Fibroblast of the aortic adventitia (primary cell): ENCODE measurements at regions not wholly inside any gene's neighbourhood (a gene's known extent, or its start where the extent isn't known, plus 50 kb on each side); places are given as distances from the start of the nearest gene placed in this dataset.

Experiments used
- DNase-seq: peaks from one replicate; pipeline ENCODE4 v3.0.0-alpha.2; 2010; ENCODE audit warnings: low read depth
- H3K4me3 ChIP-seq: 2 replicates; pipeline ENCODE4 v1.5.1; 2011; ENCODE audit warnings: low read depth, mild to moderate bottlenecking, control low read depth, low read length, moderate library complexity
- CTCF ChIP-seq: IDR thresholded peaks from 2 replicates; pipeline ENCODE4 v1.5.1; 2011; ENCODE audit warnings: mild to moderate bottlenecking, low read length, control low read depth, inconsistent platforms; ENCODE audit not compliant: insufficient read depth

GRCh38 chr18:46418663-46419260 is 238.3 kb downstream of the LOXHD1 start:
- DNase-seq, result peak; percentile 28
- no peak for TF ChIP-seq CTCF
- no peak overlapping the region for H3K4me3 ChIP-seq

- DNase-seq, result no peak
- H3K4me3 ChIP-seq, result no peak overlapping the region
- no peak for TF ChIP-seq CTCF
Measured at GRCh38 chr18:46419391-46420141, 237.5 kb downstream of the LOXHD1 start.

GRCh38 chr18:46421973-46422551 is 235.0 kb downstream of the LOXHD1 start:
- TF ChIP-seq CTCF, result no peak
- DNase-seq, result no peak
- H3K4me3 ChIP-seq, result no peak overlapping the region

GRCh38 chr18:46422552-46423055 is 234.4 kb downstream of the LOXHD1 start:
- no peak for TF ChIP-seq CTCF
- peak; percentile 58 for DNase-seq
- no peak overlapping the region for H3K4me3 ChIP-seq

GRCh38 chr18:46423226-46423805 is 233.7 kb downstream of the LOXHD1 start:
- H3K4me3 ChIP-seq, result no peak overlapping the region
- no peak for DNase-seq
- TF ChIP-seq CTCF, result no peak

- no peak for DNase-seq
- no peak overlapping the region for H3K4me3 ChIP-seq
- TF ChIP-seq CTCF, result no peak
Measured at GRCh38 chr18:46424898-46425297, 232.1 kb downstream of the LOXHD1 start.
